Testis (tissue), 2 donors: ENCODE measurements at regions not wholly inside any gene's neighbourhood (a gene's known extent, or its start where the extent isn't known, plus 50 kb on each side); places are given as distances from the start of the nearest gene placed in this dataset.

Source experiments
- DNase-seq: peaks from one replicate; pipeline ENCODE4 v3.0.0-alpha.2; 2019
- H3K27ac ChIP-seq, 2 donors: fragments of 200-600 bp; sonication (generic); one replicate each; pipeline ENCODE4 v1.5.1; 2019
- H3K27me3 ChIP-seq: fragments of 200-600 bp; sonication (generic); one replicate; pipeline ENCODE4 v1.5.1; 2019
- H3K36me3 ChIP-seq: fragments of 200-600 bp; sonication (generic); one replicate; pipeline ENCODE4 v1.5.1; 2017; ENCODE audit warnings: low read depth; ENCODE audit errors: missing control alignments
- H3K4me1 ChIP-seq: fragments of 200-600 bp; sonication (generic); one replicate; pipeline ENCODE4 v1.5.1; 2019
- H3K4me3 ChIP-seq, 2 donors: fragments of 200-600 bp; sonication (generic); one replicate each; pipeline ENCODE4 v1.5.1; 2017 to 2019
- H3K9me3 ChIP-seq: fragments of 200-600 bp; sonication (generic); one replicate; pipeline ENCODE4 v1.5.1; 2017
- POLR2A ChIP-seq: fragments of 450-650 bp; IDR thresholded peaks from one replicate; pipeline ENCODE4 v1.6.1; 2017; ENCODE audit warnings: antibody characterized with exemption, mild to moderate bottlenecking, moderate library complexity
- WGBS, 2 donors: methylation state at CpG; one replicate each; pipeline ENCODE4 v1.1.5; 2018; 5-methylcytosine and 5-hydroxymethylcytosine counted together
- intact Hi-C: fragments of 100-400 bp; cut with DNase I; formaldehyde crosslinking; loops from one replicate; pipeline ENCODE4 v1.15.1; 2023; ENCODE audit warnings: low total_unique reads
- TF ChIP-seq, protein P1 (sequence below), 3 experiments: fragments of 450-650 bp in 2 of 3; fragments of 200-600 bp in 1 of 3; sonication (generic) in 1 of 3; IDR thresholded peaks; one replicate each; pipeline ENCODE4 v1.5.1; 2016 to 2019; ENCODE audit warnings: antibody characterized with exemption in 3 of 3, mild to moderate bottlenecking in 2 of 3, moderate library complexity in 1 of 3

DNA sequence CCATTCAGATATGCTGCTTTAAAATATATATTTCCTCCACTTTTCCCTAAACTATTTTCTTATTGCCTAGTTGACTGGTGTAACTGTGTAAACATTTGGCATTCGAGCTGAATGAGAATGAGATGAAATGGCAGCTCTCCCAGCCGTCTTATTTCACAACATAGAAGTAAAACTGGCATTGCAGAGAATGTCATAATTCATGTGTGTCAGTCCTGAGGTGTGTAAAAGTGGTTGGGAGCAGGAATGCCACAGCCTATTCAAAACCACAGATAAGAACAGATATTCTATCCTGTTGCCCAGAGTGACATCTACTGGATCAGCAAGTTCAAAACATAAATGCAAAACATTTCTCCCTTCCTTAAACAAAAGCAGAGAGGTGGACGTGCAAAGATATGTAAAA, 565.5 kb upstream of the CHAC2 start:
- Histone ChIP-seq H3K36me3 (no peaks in the 10 kb centered on the region), H3K4me3 (no peak overlapping the region), H3K9me3 (no peaks in the 10 kb centered on the region), H3K27me3 (no peaks in the 10 kb centered on the region), H3K4me1 (no peaks in the 10 kb centered on the region), H3K27ac (no peak overlapping the region)
- intact Hi-C loops = no loop called here
- no peak for TF ChIP-seq POLR2A
- TF ChIP-seq, protein P1, sequence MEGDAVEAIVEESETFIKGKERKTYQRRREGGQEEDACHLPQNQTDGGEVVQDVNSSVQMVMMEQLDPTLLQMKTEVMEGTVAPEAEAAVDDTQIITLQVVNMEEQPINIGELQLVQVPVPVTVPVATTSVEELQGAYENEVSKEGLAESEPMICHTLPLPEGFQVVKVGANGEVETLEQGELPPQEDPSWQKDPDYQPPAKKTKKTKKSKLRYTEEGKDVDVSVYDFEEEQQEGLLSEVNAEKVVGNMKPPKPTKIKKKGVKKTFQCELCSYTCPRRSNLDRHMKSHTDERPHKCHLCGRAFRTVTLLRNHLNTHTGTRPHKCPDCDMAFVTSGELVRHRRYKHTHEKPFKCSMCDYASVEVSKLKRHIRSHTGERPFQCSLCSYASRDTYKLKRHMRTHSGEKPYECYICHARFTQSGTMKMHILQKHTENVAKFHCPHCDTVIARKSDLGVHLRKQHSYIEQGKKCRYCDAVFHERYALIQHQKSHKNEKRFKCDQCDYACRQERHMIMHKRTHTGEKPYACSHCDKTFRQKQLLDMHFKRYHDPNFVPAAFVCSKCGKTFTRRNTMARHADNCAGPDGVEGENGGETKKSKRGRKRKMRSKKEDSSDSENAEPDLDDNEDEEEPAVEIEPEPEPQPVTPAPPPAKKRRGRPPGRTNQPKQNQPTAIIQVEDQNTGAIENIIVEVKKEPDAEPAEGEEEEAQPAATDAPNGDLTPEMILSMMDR (IDR thresholded peaks at IDR 0.05) = no peak
- 45 to 54% methylated on average over 3 of the region's 3 CpGs for WGBS, 2 donors
- DNase-seq = no peak

DNA sequence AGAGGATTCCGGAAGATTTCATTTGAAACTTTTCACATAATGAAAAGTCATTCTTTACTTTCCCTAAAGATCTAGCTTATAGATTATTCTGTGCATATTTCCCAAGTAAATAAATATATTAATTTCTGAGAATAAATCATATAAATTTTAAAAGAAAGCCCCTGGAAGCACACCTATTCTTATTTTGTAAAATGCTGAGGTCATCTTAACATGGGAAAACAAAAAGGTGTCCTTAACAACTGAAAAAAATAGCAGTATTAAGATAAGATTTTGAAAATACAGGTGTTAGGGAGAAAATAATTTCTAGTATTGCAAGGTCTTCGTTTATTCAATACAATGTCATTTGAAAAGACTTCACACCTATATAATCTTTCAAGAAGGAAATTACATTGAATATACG, 567.5 kb upstream of the CHAC2 start:
- Histone ChIP-seq H3K4me1 (no peaks in the 10 kb centered on the region), H3K9me3 (no peaks in the 10 kb centered on the region), H3K27me3 (no peaks in the 10 kb centered on the region), H3K36me3 (no peaks in the 10 kb centered on the region), H3K4me3 (no peak overlapping the region), H3K27ac (no peak overlapping the region)
- 91 to 94% methylated on average over 3 of the region's 3 CpGs for WGBS, 2 donors
- TF ChIP-seq, protein P1 (IDR thresholded peaks at IDR 0.05) = no peak
- TF ChIP-seq POLR2A = no peak
- DNase-seq = no peak
- intact Hi-C loops = no loop called here

DNA sequence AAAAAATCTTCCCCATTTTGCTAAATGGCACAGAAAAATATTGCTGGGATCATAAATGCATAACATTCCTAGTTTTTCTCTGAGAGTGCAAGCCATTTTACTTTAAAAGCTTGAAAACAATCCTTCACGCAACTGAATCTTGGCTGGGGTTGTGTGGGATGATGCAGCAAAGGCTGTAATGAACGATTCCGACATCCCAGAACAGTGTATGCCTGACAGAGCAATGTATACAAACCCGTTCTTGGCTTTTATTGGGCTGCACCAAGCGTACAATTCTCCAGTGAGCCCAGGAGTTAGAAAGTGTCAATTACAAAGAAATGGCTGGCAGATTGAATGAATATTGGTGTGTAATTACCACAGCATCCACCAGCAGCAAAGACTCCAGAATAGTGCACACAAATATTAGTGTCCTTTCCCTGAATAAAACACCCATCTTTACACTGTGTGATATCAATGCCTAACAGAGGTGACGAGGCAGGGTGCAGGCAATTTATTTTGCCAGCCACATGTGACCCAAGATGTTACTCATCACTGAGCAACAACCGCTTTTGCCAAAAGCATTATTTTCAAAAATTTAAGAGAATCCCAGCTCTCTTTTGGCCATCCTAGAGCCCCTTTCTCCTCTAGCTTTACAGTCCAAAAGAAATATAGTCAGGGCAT, 578.6 kb upstream of the CHAC2 start:
- H3K4me3 ChIP-seq = no peak overlapping the region
- no peak for DNase-seq
- no peaks in the 10 kb centered on the region for H3K36me3 ChIP-seq
- H3K27ac ChIP-seq = no peak overlapping the region
- intact Hi-C loops = no loop called here
- TF ChIP-seq, protein P1 (IDR thresholded peaks at IDR 0.05) = no peak
- TF ChIP-seq POLR2A = no peak
- H3K27me3 ChIP-seq = no peaks in the 10 kb centered on the region
- WGBS, 2 donors = 71 to 74% methylated on average over 7 of the region's 7 CpGs
- no peaks in the 10 kb centered on the region for H3K4me1 ChIP-seq
- no peaks in the 10 kb centered on the region for H3K9me3 ChIP-seq

DNA sequence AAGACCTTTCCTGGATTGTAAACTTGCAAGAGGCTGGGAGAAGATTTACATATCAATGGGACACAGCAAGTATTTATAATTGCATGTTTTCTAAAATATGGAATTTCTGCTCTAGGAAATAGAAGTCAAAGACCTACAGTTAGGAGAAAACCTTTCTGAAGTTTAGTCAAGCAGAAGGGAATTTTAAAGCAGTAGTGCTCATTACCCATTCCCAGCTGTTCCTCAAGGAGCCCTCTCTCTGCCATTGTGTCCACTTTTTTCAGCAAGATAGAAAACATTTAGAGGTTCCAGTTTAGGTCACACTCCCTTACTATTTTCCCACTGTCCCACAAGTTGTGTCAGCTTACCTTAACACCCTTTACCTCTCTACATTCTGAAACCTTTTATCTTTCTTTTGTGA, 584.0 kb upstream of the CHAC2 start:
- H3K9me3 ChIP-seq = no peaks in the 10 kb centered on the region
- H3K4me3 ChIP-seq = no peak overlapping the region
- H3K27me3 ChIP-seq = no peaks in the 10 kb centered on the region
- no peaks in the 10 kb centered on the region for H3K4me1 ChIP-seq
- no peak for DNase-seq
- no peak for TF ChIP-seq POLR2A
- TF ChIP-seq, protein P1 (IDR thresholded peaks at IDR 0.05) = no peak
- H3K27ac ChIP-seq = no peak overlapping the region
- no peaks in the 10 kb centered on the region for H3K36me3 ChIP-seq
- intact Hi-C loops = no loop called here

DNA sequence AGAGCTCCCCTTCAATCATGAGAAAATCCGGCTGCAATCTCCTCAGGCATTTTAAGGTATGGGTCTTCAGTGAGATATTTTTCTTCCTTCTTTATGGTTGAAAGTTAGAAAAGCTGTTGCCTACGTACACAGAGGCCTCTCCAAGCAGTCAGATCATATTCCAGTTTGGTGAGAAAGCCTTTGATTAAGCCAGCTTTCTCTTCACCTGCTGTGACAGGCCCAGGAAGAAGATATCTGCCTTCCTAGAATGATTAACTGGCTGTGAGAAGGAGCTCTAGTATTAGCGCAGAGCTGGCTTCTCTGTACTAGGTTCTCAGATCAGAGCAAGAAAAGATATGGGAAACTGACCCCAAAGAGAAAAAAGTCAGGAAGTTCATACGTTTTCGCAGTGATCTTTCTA, 585.0 kb upstream of the CHAC2 start:
- WGBS, 2 donors = 75 to 82% methylated on average over 5 of the region's 5 CpGs

More for the DNA sequence above, 585.0 kb upstream of the CHAC2 start:
- Histone ChIP-seq H3K36me3 (no peaks in the 10 kb centered on the region), H3K4me1 (no peaks in the 10 kb centered on the region), H3K27me3 (no peaks in the 10 kb centered on the region), H3K9me3 (no peaks in the 10 kb centered on the region), H3K27ac (no peak overlapping the region), H3K4me3 (no peak overlapping the region)
- intact Hi-C loops = no loop called here
- TF ChIP-seq, protein P1 (IDR thresholded peaks at IDR 0.05) = no peak
- DNase-seq = no peak
